Panc1 (cell line): ENCODE measurements at regions not wholly inside any gene's neighbourhood (a gene's known extent, or its start where the extent isn't known, plus 50 kb on each side); places are given as distances from the start of the nearest gene placed in this dataset.
A peak's percentile ranks its signal among the peaks of the same experiment; 100 is the strongest.

ENCODE experiments used
- ATAC-seq: fragments of 200-7000 bp; cut with Tn5 transposase; 2 replicates; pipeline ENCODE4 v1.9.1; 2020; ENCODE audit warnings: mild to moderate bottlenecking, moderate library complexity
- BruUV-seq: library from RNA; stranded (reverse); fragments of 400-500 nt; replicated peaks from 2 replicates; lab custom pipeline; 2021; lab: Mats Ljungman, UMichigan
- CTCF ChIA-PET: fragments of 300-600 bp; sonication (Branson Sonifier 250); formaldehyde crosslinking; loops from one replicate; lab custom pipeline; 2022; ENCODE audit warnings: antibody characterized with exemption; lab: Charles Lee
- POLR2A ChIA-PET: fragments of 300-600 bp; sonication (Branson Sonifier 250); formaldehyde crosslinking; loops from one replicate; lab custom pipeline; 2022; ENCODE audit warnings: antibody characterized with exemption; lab: Charles Lee
- DNase-seq: peaks from one replicate; pipeline ENCODE4 v3.0.0-alpha.2; 2010; ENCODE audit warnings: low read depth, low spot score
- H3K27ac ChIP-seq: 2 replicates; pipeline ENCODE4 v1.5.1; 2011; ENCODE audit warnings: mild to moderate bottlenecking, low read length, inconsistent platforms
- H3K27me3 ChIP-seq: fragments of 200-500 bp; sonication (Bioruptor generic); 2 replicates; pipeline ENCODE4 v1.6.0; 2014; ENCODE audit warnings: low read length, inconsistent platforms; ENCODE audit not compliant: control insufficient read depth, insufficient read depth
- H3K36me3 ChIP-seq: fragments of 200-500 bp; sonication (Bioruptor generic); 2 replicates; pipeline ENCODE4 v1.5.1; 2014; ENCODE audit warnings: inconsistent platforms, mild to moderate bottlenecking, low read length, moderate library complexity; ENCODE audit not compliant: control insufficient read depth, insufficient read depth
- H3K4me1 ChIP-seq: 2 replicates; pipeline ENCODE4 v1.5.1; 2011; ENCODE audit warnings: inconsistent platforms, mild to moderate bottlenecking, low read length, moderate library complexity; ENCODE audit not compliant: control insufficient read depth, insufficient read depth
- H3K4me3 ChIP-seq, 2 experiments: 2 replicates each; pipeline ENCODE4 v1.5.1; 2011 to 2012; ENCODE audit warnings: low read depth in 2 of 2, low read length in 2 of 2, mild to moderate bottlenecking in 2 of 2, inconsistent platforms in 1 of 2, moderate library complexity in 1 of 2
- H3K9me3 ChIP-seq: fragments of 200-500 bp; sonication (Bioruptor generic); 2 replicates; pipeline ENCODE4 v1.5.1; 2014; ENCODE audit warnings: low read depth, mild to moderate bottlenecking, inconsistent platforms, low read length, moderate library complexity; ENCODE audit not compliant: control insufficient read depth, insufficient read depth
- CTCF ChIP-seq: fragments of 450-650 bp; IDR thresholded peaks from 2 replicates; pipeline ENCODE4 v1.5.1; 2017; ENCODE audit warnings: mild to moderate bottlenecking
- POLR2AphosphoS5 ChIP-seq: IDR thresholded peaks from 2 replicates; pipeline ENCODE4 v1.6.1; 2012; ENCODE audit warnings: mild to moderate bottlenecking, low read depth, low read length, moderate library complexity
- REST ChIP-seq, 2 experiments: IDR thresholded peaks; 2 replicates each; pipeline ENCODE4 v1.6.1; 2011 to 2012; ENCODE audit warnings: low read depth in 2 of 2, control low read depth in 1 of 2, low read length in 1 of 2, mild to moderate bottlenecking in 1 of 2, moderate library complexity in 1 of 2; ENCODE audit not compliant: insufficient read depth in 1 of 2
- SIN3A ChIP-seq: IDR thresholded peaks from 2 replicates; pipeline ENCODE4 v1.6.1; 2012; ENCODE audit warnings: low read depth, mild to moderate bottlenecking, low read length, moderate library complexity, borderline replicate concordance; ENCODE audit not compliant: insufficient read depth
- TCF7L2 ChIP-seq: IDR thresholded peaks from 2 replicates; pipeline ENCODE4 v1.6.1; 2011; ENCODE audit warnings: mild to moderate bottlenecking, low read depth, low read length, inconsistent platforms
- in situ Hi-C: cut with HindIII; loops from 2 replicates; pipeline ENCODE4 v1.10.0; 2016; ENCODE audit warnings: low sequenced_read_pairs, low pct_unique_long_range_greater_than_20kb
- intact Hi-C: fragments of 100-400 bp; cut with micrococcal nuclease; formaldehyde crosslinking; loops from one replicate; pipeline ENCODE4 v1.10.0; 2022; ENCODE audit not compliant: unreplicated experiment

DNA sequence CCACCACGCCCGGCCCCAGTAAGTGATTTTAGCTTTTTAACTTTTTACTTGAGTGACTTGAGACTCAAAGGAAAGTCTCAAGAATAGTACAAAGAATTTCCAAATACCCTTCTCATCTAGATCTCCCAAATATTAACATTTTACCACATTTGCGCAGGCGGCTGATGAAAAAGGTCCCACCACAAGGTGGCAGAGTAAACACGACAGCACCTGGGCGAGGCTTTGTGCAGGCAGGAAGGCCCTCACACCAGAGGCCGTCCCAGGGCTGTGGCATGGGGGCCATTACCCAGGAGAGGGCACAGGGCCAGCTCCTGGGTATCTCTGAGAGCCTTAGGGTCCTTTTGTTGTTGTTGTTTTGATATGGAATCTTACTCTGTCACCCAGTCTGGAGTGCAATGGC lies 50.0 kb upstream of the WIPI2 start:
- DNase-seq (no peak), ATAC-seq (peak; percentile 80)
- no peak overlapping the region for H3K27ac ChIP-seq
- no peaks in the 10 kb centered on the region for H3K9me3 ChIP-seq
- TF ChIP-seq TCF7L2 (no peak), REST (IDR thresholded peaks at IDR 0.05; ENCODE audit: insufficient read depth in 1 of 2, low read depth in 2 of 2, low read length in 1 of 2) (no peak), CTCF (no peak; the same call in 1 of the 2 replicates), POLR2AphosphoS5 (no peak), SIN3A (no peak)
- H3K27me3 ChIP-seq = no peaks in the 10 kb centered on the region
- CTCF ChIA-PET = interaction anchor here (1.2 kb wide), 1 partner anchor 31 kb away, joined by 3 read pairs; no protein-coding TSS in a partner anchor
- BruUV-seq = no TSS peak
- intact Hi-C loops = no loop called here
- in situ Hi-C loops = no loop called here
- POLR2A ChIA-PET = interaction anchor here (0.6 kb wide), 1 partner anchor 107 kb away, joined by 3 read pairs; no protein-coding TSS in a partner anchor
- no peaks in the 10 kb centered on the region for H3K4me1 ChIP-seq
- no peaks in the 10 kb centered on the region for H3K36me3 ChIP-seq
- no peak overlapping the region for H3K4me3 ChIP-seq
